ENCODE measurements at regions not wholly inside any gene's neighbourhood (a gene's known extent, or its start where the extent isn't known, plus 50 kb on each side); places are given as distances from the start of the nearest gene placed in this dataset.

- no peak for DNase-seq
- Histone ChIP-seq H3K36me3 (ENCODE audit: low read depth) (no peaks in the 10 kb centered on the region), H3K4me1 (replicated peaks; ENCODE audit: insufficient read depth) (no peaks in the 10 kb centered on the region), H3K27ac (no peak overlapping the region), H4K20me1 (ENCODE audit: insufficient read depth) (no peaks in the 10 kb centered on the region), H2AFZ (no peak overlapping the region), H3K9me3 (ENCODE audit: insufficient read depth, low read depth) (no peaks in the 10 kb centered on the region), H3K4me2 (no peak overlapping the region), H3K79me2 (ENCODE audit: low read depth) (no peaks in the 10 kb centered on the region), H3K4me3 (no peak overlapping the region), H3K27me3 (ENCODE audit: insufficient read depth, low read depth) (no peaks in the 10 kb centered on the region), H3K9me2 (ENCODE audit: insufficient read depth) (no peaks in the 10 kb centered on the region), H3F3A (ENCODE audit: insufficient read depth, low read depth) (no peaks in the 10 kb centered on the region)
- BruUV-seq (replicated peaks), result no TSS peak
- ChIA-PET CTCF (no interaction called here), POLR2A (ENCODE audit: unreplicated experiment) (no interaction called here)
- TF ChIP-seq EZH2 (IDR thresholded peaks at IDR 0.05; ENCODE audit: low read depth) (no peak), CTCF (conservative IDR thresholded peaks at IDR 0.05) (no peak)
- intact Hi-C loops (cut with micrococcal nuclease; ENCODE audit: unreplicated experiment), result no loop called here
These were observed 456.6 kb upstream of the POT1 start for GRCh38 chr7:125386211-125386610.

- Histone ChIP-seq H3K4me1 (replicated peaks; ENCODE audit: insufficient read depth) (no peaks in the 10 kb centered on the region), H3F3A (ENCODE audit: insufficient read depth, low read depth) (no peaks in the 10 kb centered on the region), H3K79me2 (ENCODE audit: low read depth) (no peaks in the 10 kb centered on the region), H4K20me1 (ENCODE audit: insufficient read depth) (no peaks in the 10 kb centered on the region), H3K36me3 (ENCODE audit: low read depth) (no peaks in the 10 kb centered on the region), H3K4me2 (no peak overlapping the region), H2AFZ (no peak overlapping the region), H3K9me2 (ENCODE audit: insufficient read depth) (no peaks in the 10 kb centered on the region), H3K4me3 (no peak overlapping the region), H3K27ac (no peak overlapping the region), H3K27me3 (ENCODE audit: insufficient read depth, low read depth) (no peaks in the 10 kb centered on the region), H3K9me3 (ENCODE audit: insufficient read depth, low read depth) (no peaks in the 10 kb centered on the region)
- no TSS peak for BruUV-seq (replicated peaks)
- POLR2A ChIA-PET (ENCODE audit: unreplicated experiment), result no interaction called here
- intact Hi-C loops (cut with micrococcal nuclease; ENCODE audit: unreplicated experiment), result no loop called here
- DNase-seq, result no peak
- CTCF ChIA-PET, result no interaction called here
- TF ChIP-seq EZH2 (IDR thresholded peaks at IDR 0.05; ENCODE audit: low read depth) (no peak), CTCF (conservative IDR thresholded peaks at IDR 0.05) (no peak; the same call in 1 of the 2 replicates)
These were observed 453.7 kb upstream of the POT1 start for GRCh38 chr7:125383324-125383723.

GRCh38 chr7:125382401-125382800 is 452.8 kb upstream of the POT1 start:
- ChIA-PET POLR2A (ENCODE audit: unreplicated experiment) (no interaction called here), CTCF (no interaction called here)
- Histone ChIP-seq H3K9me2 (ENCODE audit: insufficient read depth) (no peaks in the 10 kb centered on the region), H4K20me1 (ENCODE audit: insufficient read depth) (no peaks in the 10 kb centered on the region), H3K36me3 (ENCODE audit: low read depth) (no peaks in the 10 kb centered on the region), H2AFZ (no peak overlapping the region), H3K4me1 (replicated peaks; ENCODE audit: insufficient read depth) (no peaks in the 10 kb centered on the region), H3K27ac (no peak overlapping the region), H3K4me3 (no peak overlapping the region), H3K79me2 (ENCODE audit: low read depth) (no peaks in the 10 kb centered on the region), H3K4me2 (no peak overlapping the region), H3K27me3 (ENCODE audit: insufficient read depth, low read depth) (no peaks in the 10 kb centered on the region), H3F3A (ENCODE audit: insufficient read depth, low read depth) (no peaks in the 10 kb centered on the region), H3K9me3 (ENCODE audit: insufficient read depth, low read depth) (no peaks in the 10 kb centered on the region)
- no peak for DNase-seq
- BruUV-seq (replicated peaks), result no TSS peak
- TF ChIP-seq EZH2 (IDR thresholded peaks at IDR 0.05; ENCODE audit: low read depth) (no peak), CTCF (conservative IDR thresholded peaks at IDR 0.05) (no peak)
- intact Hi-C loops (cut with micrococcal nuclease; ENCODE audit: unreplicated experiment), result no loop called here
